ENCODE measurements at regions not wholly inside any gene's neighbourhood (a gene's known extent, or its start where the extent isn't known, plus 50 kb on each side); places are given as distances from the start of the nearest gene placed in this dataset.

GRCh38 chr12:46892034-46892705, 66.4 kb upstream of the SLC38A4 start:
- Mint-ChIP-seq H3K9me3 (ENCODE audit: unreplicated experiment) (no peaks in the 10 kb centered on the region), H3K27me3 (ENCODE audit: unreplicated experiment) (no peaks in the 10 kb centered on the region), H3K36me3 (ENCODE audit: unreplicated experiment) (no peaks in the 10 kb centered on the region), H3K4me3 (ENCODE audit: unreplicated experiment) (no peak overlapping the region), H3K4me1 (ENCODE audit: low read depth, unreplicated experiment) (no peaks in the 10 kb centered on the region), H3K27ac (ENCODE audit: unreplicated experiment) (no peak overlapping the region)
- DNase-seq, result no peak
- TF ChIP-seq, protein P1, sequence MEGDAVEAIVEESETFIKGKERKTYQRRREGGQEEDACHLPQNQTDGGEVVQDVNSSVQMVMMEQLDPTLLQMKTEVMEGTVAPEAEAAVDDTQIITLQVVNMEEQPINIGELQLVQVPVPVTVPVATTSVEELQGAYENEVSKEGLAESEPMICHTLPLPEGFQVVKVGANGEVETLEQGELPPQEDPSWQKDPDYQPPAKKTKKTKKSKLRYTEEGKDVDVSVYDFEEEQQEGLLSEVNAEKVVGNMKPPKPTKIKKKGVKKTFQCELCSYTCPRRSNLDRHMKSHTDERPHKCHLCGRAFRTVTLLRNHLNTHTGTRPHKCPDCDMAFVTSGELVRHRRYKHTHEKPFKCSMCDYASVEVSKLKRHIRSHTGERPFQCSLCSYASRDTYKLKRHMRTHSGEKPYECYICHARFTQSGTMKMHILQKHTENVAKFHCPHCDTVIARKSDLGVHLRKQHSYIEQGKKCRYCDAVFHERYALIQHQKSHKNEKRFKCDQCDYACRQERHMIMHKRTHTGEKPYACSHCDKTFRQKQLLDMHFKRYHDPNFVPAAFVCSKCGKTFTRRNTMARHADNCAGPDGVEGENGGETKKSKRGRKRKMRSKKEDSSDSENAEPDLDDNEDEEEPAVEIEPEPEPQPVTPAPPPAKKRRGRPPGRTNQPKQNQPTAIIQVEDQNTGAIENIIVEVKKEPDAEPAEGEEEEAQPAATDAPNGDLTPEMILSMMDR (IDR thresholded peaks at IDR 0.05; ENCODE audit: partially characterized antibody, unreplicated experiment), result no peak

- H3K27me3 Mint-ChIP-seq (ENCODE audit: unreplicated experiment), result no peaks in the 10 kb centered on the region
- TF ChIP-seq, protein P1 (IDR thresholded peaks at IDR 0.05; ENCODE audit: partially characterized antibody, unreplicated experiment), result no peak
- no peaks in the 10 kb centered on the region for H3K9me3 Mint-ChIP-seq (ENCODE audit: unreplicated experiment)
- H3K4me3 Mint-ChIP-seq (ENCODE audit: unreplicated experiment), result no peak overlapping the region
- DNase-seq, result no peak
- H3K27ac Mint-ChIP-seq (ENCODE audit: unreplicated experiment), result no peak overlapping the region
- H3K36me3 Mint-ChIP-seq (ENCODE audit: unreplicated experiment), result no peaks in the 10 kb centered on the region
- H3K4me1 Mint-ChIP-seq (ENCODE audit: low read depth, unreplicated experiment), result no peaks in the 10 kb centered on the region
Observed at GRCh38 chr12:46892887-46893286, 67.1 kb upstream of the SLC38A4 start.

DNA sequence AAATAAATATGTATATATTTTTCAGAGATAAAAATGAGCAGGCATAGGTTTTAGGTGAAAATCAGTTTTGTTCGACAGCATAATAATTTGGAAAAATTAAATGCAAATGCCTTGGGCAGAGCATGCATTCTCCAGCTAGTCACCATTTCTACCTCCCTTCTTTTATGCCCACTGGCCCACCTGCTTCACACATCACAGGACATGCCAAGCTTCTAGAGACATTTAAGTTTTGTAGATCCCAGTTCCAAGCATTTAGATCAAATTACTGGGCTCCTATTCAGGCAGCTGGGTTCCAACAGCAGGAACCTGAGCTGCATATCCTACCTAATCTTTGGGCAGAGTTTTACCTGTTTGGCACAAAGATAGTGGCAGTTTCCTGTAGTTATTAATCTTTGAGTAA, 67.6 kb upstream of the SLC38A4 start:
- TF ChIP-seq, protein P1 (IDR thresholded peaks at IDR 0.05; ENCODE audit: partially characterized antibody, unreplicated experiment), result no peak
- Mint-ChIP-seq H3K27me3 (ENCODE audit: unreplicated experiment) (no peaks in the 10 kb centered on the region), H3K27ac (ENCODE audit: unreplicated experiment) (no peak overlapping the region), H3K4me1 (ENCODE audit: low read depth, unreplicated experiment) (no peaks in the 10 kb centered on the region), H3K9me3 (ENCODE audit: unreplicated experiment) (no peaks in the 10 kb centered on the region), H3K36me3 (ENCODE audit: unreplicated experiment) (no peaks in the 10 kb centered on the region), H3K4me3 (ENCODE audit: unreplicated experiment) (no peak overlapping the region)
- DNase-seq, result no peak

GRCh38 chr12:46895726-46896125, 69.9 kb upstream of the SLC38A4 start:
- Mint-ChIP-seq H3K27ac (ENCODE audit: unreplicated experiment) (no peak overlapping the region), H3K4me1 (ENCODE audit: low read depth, unreplicated experiment) (no peaks in the 10 kb centered on the region), H3K36me3 (ENCODE audit: unreplicated experiment) (no peaks in the 10 kb centered on the region), H3K27me3 (ENCODE audit: unreplicated experiment) (no peaks in the 10 kb centered on the region), H3K9me3 (ENCODE audit: unreplicated experiment) (no peaks in the 10 kb centered on the region), H3K4me3 (ENCODE audit: unreplicated experiment) (no peak overlapping the region)
- TF ChIP-seq, protein P1 (IDR thresholded peaks at IDR 0.05; ENCODE audit: partially characterized antibody, unreplicated experiment), result no peak
- DNase-seq, result no peak

- no peaks in the 10 kb centered on the region for H3K4me1 Mint-ChIP-seq (ENCODE audit: low read depth, unreplicated experiment)
- no peak for DNase-seq
- no peak overlapping the region for H3K4me3 Mint-ChIP-seq (ENCODE audit: unreplicated experiment)
- TF ChIP-seq, protein P1 (IDR thresholded peaks at IDR 0.05; ENCODE audit: partially characterized antibody, unreplicated experiment), result no peak
- H3K36me3 Mint-ChIP-seq (ENCODE audit: unreplicated experiment), result no peaks in the 10 kb centered on the region
- H3K9me3 Mint-ChIP-seq (ENCODE audit: unreplicated experiment), result no peaks in the 10 kb centered on the region
- no peaks in the 10 kb centered on the region for H3K27me3 Mint-ChIP-seq (ENCODE audit: unreplicated experiment)
- H3K27ac Mint-ChIP-seq (ENCODE audit: unreplicated experiment), result no peak overlapping the region
Observed at GRCh38 chr12:46896680-46897079, 70.9 kb upstream of the SLC38A4 start.

All from glutamatergic neuron (in vitro differentiated cells).